Umbilical cord (tissue), 1 donor: ENCODE measurements at regions not wholly inside any gene's neighbourhood (a gene's known extent, or its start where the extent isn't known, plus 50 kb on each side); places are given as distances from the start of the nearest gene placed in this dataset.

Experiments used
- DNase-seq: peaks from one replicate; pipeline ENCODE4 v3.0.0-alpha.2; 2015; ENCODE audit warnings: low spot score

DNA sequence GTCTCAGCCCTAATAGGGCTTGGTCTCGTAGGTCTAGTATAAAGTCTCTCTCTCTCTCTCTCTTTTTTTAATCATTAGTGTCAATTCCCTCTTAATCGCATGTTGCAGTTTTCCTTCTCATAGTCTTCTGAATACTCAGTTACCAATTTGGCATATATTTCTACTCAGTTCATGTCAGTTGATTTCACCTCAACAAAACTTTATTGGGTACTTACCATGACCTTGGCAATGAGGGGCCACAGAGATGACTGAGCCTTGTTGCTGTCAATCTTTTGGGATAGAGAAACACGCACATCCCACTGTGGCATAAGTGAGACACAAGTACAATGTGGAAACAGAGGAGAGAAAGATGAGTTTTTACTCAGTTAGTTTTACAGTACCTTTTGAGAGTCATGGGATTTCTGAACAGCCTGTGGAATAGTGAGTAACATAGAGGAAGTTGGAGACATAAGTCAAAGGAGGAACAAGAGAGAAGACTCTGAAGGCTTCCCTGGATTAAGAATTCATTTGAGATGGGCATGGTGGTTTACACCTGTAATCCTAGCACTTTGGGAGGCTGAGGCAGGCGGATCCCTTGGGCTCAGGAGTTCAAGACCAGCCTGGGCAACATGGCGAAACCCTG is 150.2 kb upstream of the CBLB start:
- DNase-seq = no peak

DNA sequence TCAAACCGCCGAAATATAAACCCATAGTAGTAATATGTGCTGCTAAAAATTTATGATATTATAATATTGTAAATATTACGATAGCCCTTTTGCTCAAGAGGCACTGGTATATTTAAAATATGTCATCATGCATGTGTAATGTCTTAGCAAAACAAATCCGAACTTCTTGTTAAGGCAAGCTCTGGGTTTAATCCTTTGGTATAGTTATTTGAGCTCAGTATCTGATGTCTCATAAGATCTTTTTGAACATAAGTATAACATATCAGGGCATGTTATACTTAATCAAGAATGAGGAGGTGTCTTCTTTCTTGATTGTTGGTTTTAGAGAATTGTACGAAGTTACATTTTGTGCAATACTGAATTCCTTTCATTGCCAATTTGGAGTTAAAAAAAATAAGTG is 154.1 kb upstream of the CBLB start:
- DNase-seq = peak; percentile 83

- no peak for DNase-seq
Observed at GRCh38 chr3:106025151-106025722, 156.4 kb upstream of the CBLB start.

GRCh38 chr3:106029954-106030626 is 161.3 kb upstream of the CBLB start:
- DNase-seq = no peak

GRCh38 chr3:106030627-106030963 is 161.8 kb upstream of the CBLB start:
- DNase-seq = no peak

DNA sequence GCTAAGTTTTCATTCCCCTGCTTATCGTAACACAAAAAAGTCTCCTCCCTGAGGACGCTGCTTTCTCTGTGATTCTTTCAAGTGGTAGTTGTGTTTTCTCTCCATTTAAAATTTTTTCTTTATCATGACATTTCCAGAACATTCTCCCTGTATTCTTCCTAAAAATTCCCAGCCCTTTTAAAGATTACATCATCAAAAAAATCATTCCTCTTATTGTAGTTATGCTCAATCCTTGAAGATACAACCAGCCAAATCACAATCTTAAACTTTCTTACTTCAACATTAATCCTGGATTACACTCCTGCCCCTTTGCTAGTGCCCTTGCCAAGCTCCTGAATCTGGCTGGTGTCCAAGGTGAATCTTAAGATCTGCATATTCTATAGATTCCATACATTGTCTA is 163.7 kb upstream of the CBLB start:
- DNase-seq = no peak

- DNase-seq = no peak
Observed at GRCh38 chr3:106033654-106034053, 164.8 kb upstream of the CBLB start.

GRCh38 chr3:106034313-106034712 is 165.5 kb upstream of the CBLB start:
- DNase-seq = no peak

- DNase-seq = no peak
Observed at GRCh38 chr3:106035619-106036018, 166.8 kb upstream of the CBLB start.

DNA sequence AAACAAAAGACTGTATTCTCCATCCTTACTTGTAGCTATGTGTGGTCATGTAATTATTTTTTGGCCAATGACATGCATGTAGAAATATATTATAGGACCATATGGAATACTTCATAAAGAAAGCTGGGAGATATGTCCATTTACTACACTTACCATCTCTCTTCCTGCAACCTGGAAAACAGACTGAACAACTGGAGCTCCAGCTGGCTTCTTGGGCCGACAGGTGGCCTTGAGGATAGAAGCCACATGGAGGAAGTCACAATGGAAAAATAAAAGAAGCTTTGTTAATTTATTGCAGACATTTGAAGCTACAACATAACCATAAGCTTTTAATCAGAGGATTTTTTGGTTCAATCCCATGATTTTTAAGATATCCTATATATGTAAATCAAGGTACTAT is 167.9 kb upstream of the CBLB start:
- DNase-seq = no peak

DNA sequence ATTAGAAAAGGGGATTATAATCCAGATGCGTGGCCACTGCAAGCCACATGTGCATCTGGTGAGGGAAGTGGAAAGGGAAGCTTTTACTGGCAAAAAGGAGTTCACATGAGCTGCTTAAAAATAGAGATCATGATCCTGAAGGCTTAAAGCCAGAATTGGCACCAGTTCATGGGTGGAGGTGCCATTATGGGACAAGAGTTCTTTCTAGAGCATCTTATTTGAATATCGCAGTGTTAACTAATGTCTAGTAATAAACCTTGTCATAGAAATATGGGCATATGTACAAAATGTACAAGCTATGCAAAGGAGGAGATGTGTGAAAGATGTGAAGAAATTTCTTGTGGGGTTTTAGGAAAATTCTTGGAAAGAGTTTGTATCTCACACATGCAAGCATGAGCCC is 178.4 kb upstream of the CBLB start:
- no peak for DNase-seq

- DNase-seq = no peak
Observed at GRCh38 chr3:106048946-106049481, 180.2 kb upstream of the CBLB start.

DNA sequence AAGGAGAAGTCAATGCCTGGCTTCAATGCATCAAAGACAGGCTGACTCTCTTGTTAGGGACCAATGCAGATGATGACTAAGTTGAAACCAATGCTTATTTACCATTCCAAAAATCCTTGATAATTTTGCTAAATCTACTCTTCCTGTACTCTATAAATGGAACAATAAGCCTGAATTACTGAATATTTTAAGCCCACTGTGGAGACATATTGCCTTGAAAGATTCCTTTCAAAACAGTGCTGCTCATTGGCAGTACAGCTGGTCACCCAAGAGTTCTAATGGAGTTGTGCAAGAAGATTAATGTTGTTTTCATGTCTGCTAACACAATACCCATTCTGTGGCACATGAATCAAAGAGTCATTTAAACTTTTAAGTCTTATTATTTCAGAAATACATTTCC is 181.0 kb upstream of the CBLB start:
- DNase-seq = no peak

DNA sequence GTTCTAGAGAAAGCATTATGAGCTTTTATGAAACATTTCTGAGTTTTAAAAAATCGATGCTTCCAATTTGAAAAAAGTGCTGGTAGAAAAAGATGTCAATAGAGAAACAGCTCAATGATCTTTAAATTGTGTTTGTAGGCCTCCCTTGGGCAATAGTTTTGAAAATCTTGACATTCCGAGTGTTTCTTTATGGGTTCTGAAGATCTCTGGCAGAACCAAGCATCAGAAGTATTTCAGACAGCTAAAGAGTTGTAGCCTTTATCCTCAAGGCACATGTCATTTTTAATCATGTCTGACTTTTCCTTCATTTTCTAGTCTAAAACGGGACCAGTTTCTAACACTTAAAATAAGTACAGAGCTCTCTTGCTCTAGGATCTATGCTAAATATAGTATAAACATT is 188.1 kb upstream of the CBLB start:
- no peak for DNase-seq

- DNase-seq = peak; percentile 56
Observed at GRCh38 chr3:106058475-106058874, 189.7 kb upstream of the CBLB start.

- peak; percentile 63 for DNase-seq
Observed at GRCh38 chr3:106059953-106060517, 191.2 kb upstream of the CBLB start.

DNA sequence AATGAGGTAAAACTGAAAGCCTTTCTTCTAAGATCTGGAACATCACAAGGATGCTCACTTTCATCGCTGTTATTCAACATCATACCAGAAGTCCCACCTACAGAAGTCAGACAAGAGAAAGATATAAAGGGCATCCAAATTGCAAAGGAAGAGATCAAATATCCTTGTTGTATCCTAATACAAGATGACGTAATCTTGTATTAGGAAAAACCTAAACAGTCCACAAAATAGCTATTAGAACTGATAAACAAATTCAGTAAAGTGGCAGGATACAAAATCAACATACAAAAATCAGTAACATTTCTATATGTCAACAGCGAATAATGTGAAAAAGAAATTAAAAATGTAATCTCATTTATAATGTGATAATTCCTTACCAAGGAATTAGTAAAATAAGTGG is 195.1 kb upstream of the CBLB start:
- no peak for DNase-seq

- DNase-seq = no peak
Observed at GRCh38 chr3:106065831-106066230, 197.0 kb upstream of the CBLB start.

- DNase-seq = no peak
Observed at GRCh38 chr3:106067711-106068110, 198.9 kb upstream of the CBLB start.

- DNase-seq = no peak
Observed at GRCh38 chr3:106068381-106068780, 199.6 kb upstream of the CBLB start.

- DNase-seq = no peak
Observed at GRCh38 chr3:106068795-106069194, 200.0 kb upstream of the CBLB start.

GRCh38 chr3:106070187-106070586 is 201.4 kb upstream of the CBLB start:
- no peak for DNase-seq

DNA sequence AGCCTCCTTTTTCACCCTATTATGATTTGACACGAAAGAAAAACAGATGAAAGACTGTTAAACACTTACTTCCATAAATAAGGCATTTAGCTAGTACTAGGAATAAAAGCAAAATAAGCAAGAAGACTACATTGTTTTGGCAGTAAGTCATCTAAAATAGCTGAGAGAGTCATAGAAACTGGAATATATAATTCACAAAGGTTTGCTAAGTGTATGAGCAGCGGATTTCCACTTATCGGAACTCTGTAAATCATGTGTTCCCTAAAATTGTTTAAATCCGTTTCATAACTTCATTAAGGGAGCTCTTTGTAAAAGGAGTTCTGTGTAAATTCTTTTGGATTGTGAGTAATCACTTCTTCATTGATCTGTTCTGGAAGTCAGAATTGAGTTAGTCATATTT is 202.5 kb upstream of the CBLB start:
- peak; percentile 46 for DNase-seq
